Vagina (tissue), 2 donors: ENCODE measurements at regions not wholly inside any gene's neighbourhood (a gene's known extent, or its start where the extent isn't known, plus 50 kb on each side); places are given as distances from the start of the nearest gene placed in this dataset.

Experiments
- DNase-seq, 2 donors: peaks; one replicate each; pipeline ENCODE4 v3.0.0-alpha.2; 2017; ENCODE audit errors: extremely low spot score in 2 of 2
- H3K27ac ChIP-seq: fragments of 200-600 bp; sonication (generic); one replicate; pipeline ENCODE4 v1.5.1; 2019
- H3K27me3 ChIP-seq: fragments of 200-600 bp; sonication (generic); one replicate; pipeline ENCODE4 v1.5.1; 2019
- H3K36me3 ChIP-seq, 2 donors: fragments of 200-600 bp; sonication (generic); one replicate each; pipeline ENCODE4 v1.5.1; 2017 to 2019
- H3K4me1 ChIP-seq: fragments of 200-600 bp; sonication (generic); one replicate; pipeline ENCODE4 v1.5.1; 2019
- H3K4me3 ChIP-seq, 2 donors: fragments of 200-600 bp; sonication (generic); 1 replicate in 1 of 2; 2 replicates in 1 of 2; pipeline ENCODE4 v1.5.1; 2016 to 2019
- H3K9me3 ChIP-seq: fragments of 200-600 bp; sonication (generic); one replicate; pipeline ENCODE4 v1.5.1; 2019
- CTCF ChIP-seq, 3 experiments: fragments of 450-650 bp in 2 of 3; fragments of 200-600 bp in 1 of 3; sonication (generic) in 1 of 3; IDR thresholded peaks; one replicate each; pipeline ENCODE4 v1.5.1; 2017 to 2019; ENCODE audit warnings: antibody characterized with exemption in 3 of 3, mild to moderate bottlenecking in 2 of 3, moderate library complexity in 2 of 3
- POLR2A ChIP-seq, 2 donors: fragments of 450-650 bp; IDR thresholded peaks; one replicate each; pipeline ENCODE4 v1.6.1; 2017; ENCODE audit warnings: antibody characterized with exemption in 2 of 2, mild to moderate bottlenecking in 2 of 2, moderate library complexity in 2 of 2
- POLR2AphosphoS5 ChIP-seq, 2 donors: sonication (generic); formaldehyde crosslinking; IDR thresholded peaks; one replicate each; pipeline ENCODE4 v1.9.0; 2017; ENCODE audit warnings: antibody characterized with exemption in 2 of 2, mild to moderate bottlenecking in 2 of 2, low read depth in 1 of 2; ENCODE audit not compliant: insufficient read depth in 1 of 2
- intact Hi-C: fragments of 100-400 bp; cut with DNase I; formaldehyde crosslinking; loops from one replicate; pipeline ENCODE4 v1.15.1; 2023

GRCh38 chr4:141415651-141416050, 195.0 kb downstream of the ZNF330 start:
- TF ChIP-seq POLR2A (IDR thresholded peaks at IDR 0.05), result no peak
- no peak for TF ChIP-seq POLR2AphosphoS5 (IDR thresholded peaks at IDR 0.05; ENCODE audit: insufficient read depth in 1 of 2, low read depth in 1 of 2)
- TF ChIP-seq CTCF (IDR thresholded peaks at IDR 0.05), result no peak
- no peak for DNase-seq
- no peak overlapping the region for H3K27ac ChIP-seq
- no peaks in the 10 kb centered on the region for H3K4me1 ChIP-seq
- H3K27me3 ChIP-seq, result no peaks in the 10 kb centered on the region
- no peak overlapping the region for H3K4me3 ChIP-seq
- intact Hi-C loops, result no loop called here
- H3K36me3 ChIP-seq, result no peaks in the 10 kb centered on the region
- H3K9me3 ChIP-seq, result no peaks in the 10 kb centered on the region

- TF ChIP-seq POLR2A (IDR thresholded peaks at IDR 0.05), result no peak
- no peak for TF ChIP-seq POLR2AphosphoS5 (IDR thresholded peaks at IDR 0.05; ENCODE audit: insufficient read depth in 1 of 2, low read depth in 1 of 2)
- intact Hi-C loops, result no loop called here
- no peaks in the 10 kb centered on the region for H3K4me1 ChIP-seq
- no peak for DNase-seq
- H3K27ac ChIP-seq, result no peak overlapping the region
- no peaks in the 10 kb centered on the region for H3K27me3 ChIP-seq
- no peaks in the 10 kb centered on the region for H3K9me3 ChIP-seq
- no peaks in the 10 kb centered on the region for H3K36me3 ChIP-seq
- no peak overlapping the region for H3K4me3 ChIP-seq
Measured at GRCh38 chr4:141416219-141416618, 195.5 kb downstream of the ZNF330 start.

GRCh38 chr4:141416677-141417363, 196.1 kb downstream of the ZNF330 start:
- no peaks in the 10 kb centered on the region for H3K9me3 ChIP-seq
- H3K27me3 ChIP-seq, result no peaks in the 10 kb centered on the region
- H3K36me3 ChIP-seq, result no peaks in the 10 kb centered on the region
- no peak overlapping the region for H3K27ac ChIP-seq
- no peaks in the 10 kb centered on the region for H3K4me1 ChIP-seq
- no peak overlapping the region for H3K4me3 ChIP-seq
- intact Hi-C loops, result no loop called here
- no peak for DNase-seq
- TF ChIP-seq CTCF (IDR thresholded peaks at IDR 0.05) (no peak), POLR2A (IDR thresholded peaks at IDR 0.05) (no peak), POLR2AphosphoS5 (IDR thresholded peaks at IDR 0.05; ENCODE audit: insufficient read depth in 1 of 2, low read depth in 1 of 2) (no peak)

- DNase-seq, result no peak
- H3K9me3 ChIP-seq, result no peaks in the 10 kb centered on the region
- no peaks in the 10 kb centered on the region for H3K27me3 ChIP-seq
- no peak overlapping the region for H3K4me3 ChIP-seq
- no peak overlapping the region for H3K27ac ChIP-seq
- H3K4me1 ChIP-seq, result no peaks in the 10 kb centered on the region
- no peaks in the 10 kb centered on the region for H3K36me3 ChIP-seq
- TF ChIP-seq CTCF (IDR thresholded peaks at IDR 0.05) (no peak), POLR2A (IDR thresholded peaks at IDR 0.05) (no peak), POLR2AphosphoS5 (IDR thresholded peaks at IDR 0.05; ENCODE audit: insufficient read depth in 1 of 2, low read depth in 1 of 2) (no peak)
- intact Hi-C loops, result no loop called here
Measured at GRCh38 chr4:141417387-141417786, 196.7 kb downstream of the ZNF330 start.

GRCh38 chr4:141425124-141425523, 204.4 kb downstream of the ZNF330 start:
- H3K36me3 ChIP-seq, result no peaks in the 10 kb centered on the region
- intact Hi-C loops, result loop anchor here (10.0 kb wide), 1 partner anchor 1430 kb away; no protein-coding TSS in a partner anchor
- H3K9me3 ChIP-seq, result peaks cover 5% of the 10 kb centered on the region
- no peak overlapping the region for H3K4me3 ChIP-seq
- H3K27ac ChIP-seq, result no peak overlapping the region
- DNase-seq, result no peak
- H3K27me3 ChIP-seq, result no peaks in the 10 kb centered on the region
- TF ChIP-seq POLR2AphosphoS5 (IDR thresholded peaks at IDR 0.05; ENCODE audit: insufficient read depth in 1 of 2, low read depth in 1 of 2) (no peak), CTCF (IDR thresholded peaks at IDR 0.05) (no peak), POLR2A (IDR thresholded peaks at IDR 0.05) (no peak)
- H3K4me1 ChIP-seq, result no peaks in the 10 kb centered on the region
